Hepatocyte (in vitro differentiated cells): ENCODE measurements at regions not wholly inside any gene's neighbourhood (a gene's known extent, or its start where the extent isn't known, plus 50 kb on each side); places are given as distances from the start of the nearest gene placed in this dataset.

ENCODE experiments used
- DNase-seq: peaks from one replicate; pipeline ENCODE4 v3.0.0-alpha.2; 2016; ENCODE audit warnings: low spot score
- H2AFZ ChIP-seq: fragments of 200-600 bp; sonication (generic); 2 replicates; pipeline ENCODE4 v1.6.0; 2016; ENCODE audit warnings: antibody characterized with exemption, mild to moderate bottlenecking
- H3K27ac ChIP-seq: fragments of 200-600 bp; sonication (generic); 2 replicates; pipeline ENCODE4 v1.5.1; 2016; ENCODE audit warnings: mild to moderate bottlenecking
- H3K27me3 ChIP-seq: fragments of 200-600 bp; sonication (generic); 2 replicates; pipeline ENCODE4 v1.6.1; 2016
- H3K36me3 ChIP-seq: fragments of 200-600 bp; sonication (generic); replicated peaks from 2 replicates; pipeline ENCODE4 v1.5.1; 2016; ENCODE audit warnings: low read depth; ENCODE audit not compliant: insufficient read depth
- H3K4me1 ChIP-seq: fragments of 200-600 bp; sonication (generic); 2 replicates; pipeline ENCODE4 v1.5.1; 2016; ENCODE audit warnings: mild to moderate bottlenecking, moderate library complexity; ENCODE audit not compliant: insufficient read depth
- H3K4me2 ChIP-seq: fragments of 200-600 bp; sonication (generic); 2 replicates; pipeline ENCODE4 v1.6.0; 2016
- H3K4me3 ChIP-seq: fragments of 200-600 bp; sonication (generic); 2 replicates; pipeline ENCODE4 v1.5.1; 2016; ENCODE audit warnings: mild to moderate bottlenecking
- H3K79me2 ChIP-seq: fragments of 200-600 bp; sonication (generic); 2 replicates; pipeline ENCODE4 v1.6.0; 2017; ENCODE audit warnings: mild to moderate bottlenecking
- H3K9me2 ChIP-seq: fragments of 200-600 bp; sonication (generic); replicated peaks from 2 replicates; pipeline ENCODE4 v1.6.0; 2017; ENCODE audit warnings: mild to moderate bottlenecking; ENCODE audit not compliant: insufficient read depth
- H3K9me3 ChIP-seq: fragments of 200-600 bp; sonication (generic); 2 replicates; pipeline ENCODE4 v1.5.1; 2016; ENCODE audit warnings: low read depth, mild to moderate bottlenecking
- H4K20me1 ChIP-seq: fragments of 200-600 bp; sonication (generic); 2 replicates; pipeline ENCODE4 v1.6.0; 2016; ENCODE audit warnings: mild to moderate bottlenecking; ENCODE audit not compliant: insufficient read depth, poor library complexity, severe bottlenecking
- EZH2 ChIP-seq: fragments of 200-600 bp; sonication (generic); IDR thresholded peaks from 2 replicates; pipeline ENCODE4 v1.6.1; 2016; ENCODE audit warnings: antibody characterized with exemption, mild to moderate bottlenecking, borderline replicate concordance
- EZH2phosphoT487 ChIP-seq: fragments of 200-600 bp; sonication (generic); IDR thresholded peaks from one replicate; pipeline ENCODE4 v1.6.1; 2018; ENCODE audit warnings: antibody characterized with exemption, mild to moderate bottlenecking, low read depth, moderate library complexity; ENCODE audit not compliant: unreplicated experiment, severe bottlenecking
- WGBS: methylation state at CpG from one replicate; pipeline ENCODE4 v1.1.6; 2016; ENCODE audit warnings: low lambda C conversion rate; ENCODE audit errors: missing lambda C conversion rate; 5-methylcytosine and 5-hydroxymethylcytosine counted together
- TF ChIP-seq, protein P1 (sequence below): fragments of 200-600 bp; sonication (generic); IDR thresholded peaks from 2 replicates; pipeline ENCODE4 v1.5.1; 2016; ENCODE audit warnings: antibody characterized with exemption, mild to moderate bottlenecking; ENCODE audit not compliant: poor library complexity

DNA sequence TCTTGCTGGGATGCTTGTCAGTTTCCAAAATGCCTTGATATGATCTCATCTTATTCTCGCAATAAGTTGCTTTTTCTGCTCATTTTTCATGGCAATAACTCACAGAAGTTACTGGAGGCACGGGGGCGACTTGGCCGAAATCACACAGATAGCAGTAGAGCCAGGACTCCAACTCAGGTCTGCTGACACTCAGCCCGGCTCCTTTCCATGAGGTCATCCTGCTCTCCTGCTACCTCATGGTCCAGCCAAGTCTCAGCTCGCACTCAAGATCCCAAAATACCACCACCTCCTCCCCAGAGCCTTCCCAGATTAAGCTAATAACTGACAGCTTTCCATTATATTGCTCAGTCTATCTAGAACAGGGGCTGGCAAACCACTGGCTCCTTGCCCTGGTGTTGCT is 269.5 kb downstream of the MAP2K4 start:
- H3K4me2 ChIP-seq = no peak overlapping the region
- no peaks in the 10 kb centered on the region for H3K9me3 ChIP-seq
- peaks cover 5% of the 10 kb centered on the region for H3K4me1 ChIP-seq
- H4K20me1 ChIP-seq = no peaks in the 10 kb centered on the region
- H3K9me2 ChIP-seq = no peaks in the 10 kb centered on the region
- no peak for DNase-seq
- H3K4me3 ChIP-seq = no peak overlapping the region
- WGBS = 97% methylated on average over 6 of the region's 6 CpGs
- no peaks in the 10 kb centered on the region for H3K79me2 ChIP-seq
- H3K36me3 ChIP-seq = no peaks in the 10 kb centered on the region
- TF ChIP-seq EZH2 = no peak
- TF ChIP-seq EZH2phosphoT487 = no peak
- TF ChIP-seq, protein P1, sequence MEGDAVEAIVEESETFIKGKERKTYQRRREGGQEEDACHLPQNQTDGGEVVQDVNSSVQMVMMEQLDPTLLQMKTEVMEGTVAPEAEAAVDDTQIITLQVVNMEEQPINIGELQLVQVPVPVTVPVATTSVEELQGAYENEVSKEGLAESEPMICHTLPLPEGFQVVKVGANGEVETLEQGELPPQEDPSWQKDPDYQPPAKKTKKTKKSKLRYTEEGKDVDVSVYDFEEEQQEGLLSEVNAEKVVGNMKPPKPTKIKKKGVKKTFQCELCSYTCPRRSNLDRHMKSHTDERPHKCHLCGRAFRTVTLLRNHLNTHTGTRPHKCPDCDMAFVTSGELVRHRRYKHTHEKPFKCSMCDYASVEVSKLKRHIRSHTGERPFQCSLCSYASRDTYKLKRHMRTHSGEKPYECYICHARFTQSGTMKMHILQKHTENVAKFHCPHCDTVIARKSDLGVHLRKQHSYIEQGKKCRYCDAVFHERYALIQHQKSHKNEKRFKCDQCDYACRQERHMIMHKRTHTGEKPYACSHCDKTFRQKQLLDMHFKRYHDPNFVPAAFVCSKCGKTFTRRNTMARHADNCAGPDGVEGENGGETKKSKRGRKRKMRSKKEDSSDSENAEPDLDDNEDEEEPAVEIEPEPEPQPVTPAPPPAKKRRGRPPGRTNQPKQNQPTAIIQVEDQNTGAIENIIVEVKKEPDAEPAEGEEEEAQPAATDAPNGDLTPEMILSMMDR = no peak
- no peaks in the 10 kb centered on the region for H3K27me3 ChIP-seq
- H3K27ac ChIP-seq = no peak overlapping the region
- H2AFZ ChIP-seq = no peak overlapping the region

DNA sequence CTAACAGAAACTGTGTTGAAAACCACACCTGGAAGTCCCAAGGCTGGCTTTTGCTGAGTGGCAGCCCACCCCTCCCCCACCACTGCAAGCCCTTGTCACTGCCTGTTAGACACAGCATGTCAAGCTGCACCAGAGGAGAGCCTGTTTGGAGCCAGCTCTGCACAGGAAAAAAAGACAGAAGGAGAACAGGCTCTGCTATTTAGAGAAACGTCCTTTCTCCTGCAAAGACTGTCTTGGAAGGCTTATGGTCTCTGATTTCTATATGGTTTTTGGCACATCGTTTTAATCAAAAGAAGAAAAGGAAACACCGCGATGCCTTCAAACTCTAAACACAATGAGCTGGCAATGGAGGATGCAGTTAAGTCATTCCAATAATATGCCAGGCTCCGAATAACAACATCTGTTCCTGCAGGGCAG is 275.5 kb downstream of the MAP2K4 start:
- H4K20me1 ChIP-seq = no peaks in the 10 kb centered on the region
- H3K27ac ChIP-seq = peak overlapping the region; percentile 6
- no peaks in the 10 kb centered on the region for H3K79me2 ChIP-seq
- 46% methylated on average over 5 of the region's 5 CpGs for WGBS
- peak; percentile 10 for DNase-seq
- TF ChIP-seq, protein P1 = no peak
- TF ChIP-seq EZH2 (no peak), EZH2phosphoT487 (no peak)
- no peaks in the 10 kb centered on the region for H3K36me3 ChIP-seq
- H3K4me1 ChIP-seq = peaks cover 2% of the 10 kb centered on the region
- H2AFZ ChIP-seq = no peak overlapping the region
- no peak overlapping the region for H3K4me3 ChIP-seq
- H3K27me3 ChIP-seq = no peaks in the 10 kb centered on the region
- H3K9me2 ChIP-seq = no peaks in the 10 kb centered on the region
- H3K4me2 ChIP-seq = peak overlapping the region; percentile 41
- no peaks in the 10 kb centered on the region for H3K9me3 ChIP-seq

DNA sequence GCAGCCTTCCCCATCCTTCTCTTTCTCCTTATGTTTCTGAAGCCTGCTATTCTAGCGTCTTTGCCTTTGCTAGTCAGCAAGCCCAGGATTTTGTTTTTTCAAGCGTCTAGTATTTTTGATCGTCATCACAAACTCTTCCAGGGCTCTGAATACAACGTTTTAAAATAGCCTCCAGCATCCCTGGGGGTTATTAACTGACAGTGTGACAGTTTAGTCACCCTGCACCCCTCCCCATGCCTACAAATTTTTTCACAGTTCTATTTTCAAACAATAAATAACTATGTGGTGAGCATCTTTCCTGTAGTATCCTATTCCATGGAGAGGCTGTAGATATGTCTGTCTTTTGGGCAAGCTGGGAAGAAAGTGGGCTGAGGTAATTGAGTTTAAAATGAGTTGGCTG is 280.9 kb downstream of the MAP2K4 start:
- Histone ChIP-seq H3K36me3 (no peaks in the 10 kb centered on the region), H3K4me1 (no peaks in the 10 kb centered on the region)
- WGBS = 88% methylated on average over 4 of the region's 4 CpGs

More for the DNA sequence above, 280.9 kb downstream of the MAP2K4 start:
- H3K27ac ChIP-seq = no peak overlapping the region
- no peaks in the 10 kb centered on the region for H4K20me1 ChIP-seq
- H3K27me3 ChIP-seq = no peaks in the 10 kb centered on the region
- DNase-seq = no peak
- H3K79me2 ChIP-seq = no peaks in the 10 kb centered on the region
- H3K4me3 ChIP-seq = no peak overlapping the region
- H3K4me2 ChIP-seq = no peak overlapping the region
- no peak for TF ChIP-seq EZH2phosphoT487
- TF ChIP-seq EZH2 = no peak
- TF ChIP-seq, protein P1 = no peak
- H3K9me2 ChIP-seq = no peaks in the 10 kb centered on the region
- no peak overlapping the region for H2AFZ ChIP-seq
- no peaks in the 10 kb centered on the region for H3K9me3 ChIP-seq
